ENCODE measurements at regions not wholly inside any gene's neighbourhood (a gene's known extent, or its start where the extent isn't known, plus 50 kb on each side); places are given as distances from the start of the nearest gene placed in this dataset.

- TF ChIP-seq EP300 (conservative IDR thresholded peaks at IDR 0.05; ENCODE audit: poor library complexity, severe bottlenecking) (no peak), SMC3 (conservative IDR thresholded peaks at IDR 0.05; ENCODE audit: poor library complexity) (no peak), TAF1 (IDR thresholded peaks at IDR 0.05; ENCODE audit: low read depth) (no peak), RAD21 (conservative IDR thresholded peaks at IDR 0.05) (no peak), POLR2AphosphoS5 (IDR thresholded peaks at IDR 0.05) (no peak), MXI1 (conservative IDR thresholded peaks at IDR 0.05; ENCODE audit: poor library complexity, severe bottlenecking) (no peak), EZH2 (IDR thresholded peaks at IDR 0.05; ENCODE audit: borderline replicate concordance, insufficient read depth, low read length, poor library complexity, severe bottlenecking) (no peak)
- TF ChIP-seq, protein P1, sequence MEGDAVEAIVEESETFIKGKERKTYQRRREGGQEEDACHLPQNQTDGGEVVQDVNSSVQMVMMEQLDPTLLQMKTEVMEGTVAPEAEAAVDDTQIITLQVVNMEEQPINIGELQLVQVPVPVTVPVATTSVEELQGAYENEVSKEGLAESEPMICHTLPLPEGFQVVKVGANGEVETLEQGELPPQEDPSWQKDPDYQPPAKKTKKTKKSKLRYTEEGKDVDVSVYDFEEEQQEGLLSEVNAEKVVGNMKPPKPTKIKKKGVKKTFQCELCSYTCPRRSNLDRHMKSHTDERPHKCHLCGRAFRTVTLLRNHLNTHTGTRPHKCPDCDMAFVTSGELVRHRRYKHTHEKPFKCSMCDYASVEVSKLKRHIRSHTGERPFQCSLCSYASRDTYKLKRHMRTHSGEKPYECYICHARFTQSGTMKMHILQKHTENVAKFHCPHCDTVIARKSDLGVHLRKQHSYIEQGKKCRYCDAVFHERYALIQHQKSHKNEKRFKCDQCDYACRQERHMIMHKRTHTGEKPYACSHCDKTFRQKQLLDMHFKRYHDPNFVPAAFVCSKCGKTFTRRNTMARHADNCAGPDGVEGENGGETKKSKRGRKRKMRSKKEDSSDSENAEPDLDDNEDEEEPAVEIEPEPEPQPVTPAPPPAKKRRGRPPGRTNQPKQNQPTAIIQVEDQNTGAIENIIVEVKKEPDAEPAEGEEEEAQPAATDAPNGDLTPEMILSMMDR (IDR thresholded peaks at IDR 0.05; ENCODE audit: poor library complexity, severe bottlenecking), result no peak
- TF ChIP-seq, protein P2, sequence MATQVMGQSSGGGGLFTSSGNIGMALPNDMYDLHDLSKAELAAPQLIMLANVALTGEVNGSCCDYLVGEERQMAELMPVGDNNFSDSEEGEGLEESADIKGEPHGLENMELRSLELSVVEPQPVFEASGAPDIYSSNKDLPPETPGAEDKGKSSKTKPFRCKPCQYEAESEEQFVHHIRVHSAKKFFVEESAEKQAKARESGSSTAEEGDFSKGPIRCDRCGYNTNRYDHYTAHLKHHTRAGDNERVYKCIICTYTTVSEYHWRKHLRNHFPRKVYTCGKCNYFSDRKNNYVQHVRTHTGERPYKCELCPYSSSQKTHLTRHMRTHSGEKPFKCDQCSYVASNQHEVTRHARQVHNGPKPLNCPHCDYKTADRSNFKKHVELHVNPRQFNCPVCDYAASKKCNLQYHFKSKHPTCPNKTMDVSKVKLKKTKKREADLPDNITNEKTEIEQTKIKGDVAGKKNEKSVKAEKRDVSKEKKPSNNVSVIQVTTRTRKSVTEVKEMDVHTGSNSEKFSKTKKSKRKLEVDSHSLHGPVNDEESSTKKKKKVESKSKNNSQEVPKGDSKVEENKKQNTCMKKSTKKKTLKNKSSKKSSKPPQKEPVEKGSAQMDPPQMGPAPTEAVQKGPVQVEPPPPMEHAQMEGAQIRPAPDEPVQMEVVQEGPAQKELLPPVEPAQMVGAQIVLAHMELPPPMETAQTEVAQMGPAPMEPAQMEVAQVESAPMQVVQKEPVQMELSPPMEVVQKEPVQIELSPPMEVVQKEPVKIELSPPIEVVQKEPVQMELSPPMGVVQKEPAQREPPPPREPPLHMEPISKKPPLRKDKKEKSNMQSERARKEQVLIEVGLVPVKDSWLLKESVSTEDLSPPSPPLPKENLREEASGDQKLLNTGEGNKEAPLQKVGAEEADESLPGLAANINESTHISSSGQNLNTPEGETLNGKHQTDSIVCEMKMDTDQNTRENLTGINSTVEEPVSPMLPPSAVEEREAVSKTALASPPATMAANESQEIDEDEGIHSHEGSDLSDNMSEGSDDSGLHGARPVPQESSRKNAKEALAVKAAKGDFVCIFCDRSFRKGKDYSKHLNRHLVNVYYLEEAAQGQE (IDR thresholded peaks at IDR 0.05; ENCODE audit: borderline replicate concordance), result no peak
- H3K27ac ChIP-seq (ENCODE audit: low read length), result no peak overlapping the region
- no peak overlapping the region for H3K4me3 ChIP-seq (ENCODE audit: low read length)
- H3K9me2 ChIP-seq (ENCODE audit: insufficient read depth, low read length), result no peaks in the 10 kb centered on the region
- no peak overlapping the region for H3K9ac ChIP-seq (ENCODE audit: low read length)
- H3K79me2 ChIP-seq (replicated peaks; ENCODE audit: insufficient read depth, low read length), result no peaks in the 10 kb centered on the region
- H3K27me3 ChIP-seq (ENCODE audit: insufficient read depth, low read depth, low read length), result no peaks in the 10 kb centered on the region
- H3F3A ChIP-seq (ENCODE audit: insufficient read depth, low read length, poor library complexity, severe bottlenecking), result no peaks in the 10 kb centered on the region
- no peaks in the 10 kb centered on the region for H3K36me3 ChIP-seq (ENCODE audit: insufficient read depth, low read length)
- H3K4me2 ChIP-seq (ENCODE audit: low read length), result no peak overlapping the region
- no peak overlapping the region for H2AFZ ChIP-seq (ENCODE audit: low read depth, low read length)
- H4K20me1 ChIP-seq (ENCODE audit: insufficient read depth), result no peaks in the 10 kb centered on the region
- no peaks in the 10 kb centered on the region for H3K9me3 ChIP-seq (ENCODE audit: low read length)
These were observed 128.7 kb upstream of the JCAD start for GRCh38 chr10:30188101-30188500.

DNA sequence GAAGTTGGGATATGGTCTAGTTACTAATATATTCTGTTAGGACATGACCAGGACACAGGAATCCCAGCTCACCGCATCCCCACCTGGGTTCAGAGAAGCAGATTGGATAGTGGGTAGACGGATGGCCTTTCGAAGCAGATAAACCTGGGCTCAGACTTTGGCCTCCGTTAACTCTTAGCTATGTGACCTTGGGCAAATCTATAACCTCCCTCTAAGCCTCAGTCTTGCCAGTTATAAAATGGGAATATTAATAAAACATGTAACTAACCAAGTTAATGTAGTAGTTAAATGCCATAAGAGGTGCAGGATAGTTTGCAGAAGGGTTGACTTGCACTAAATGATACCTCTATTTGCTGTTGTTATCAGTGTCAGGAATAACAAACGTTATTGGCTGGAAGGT, 127.6 kb upstream of the JCAD start:
- Histone ChIP-seq H3K79me2 (replicated peaks; ENCODE audit: insufficient read depth, low read length) (no peaks in the 10 kb centered on the region), H3K9me3 (ENCODE audit: low read length) (no peaks in the 10 kb centered on the region), H3F3A (ENCODE audit: insufficient read depth, low read length, poor library complexity, severe bottlenecking) (no peaks in the 10 kb centered on the region), H3K27me3 (ENCODE audit: insufficient read depth, low read depth, low read length) (no peaks in the 10 kb centered on the region), H3K9ac (ENCODE audit: low read length) (no peak overlapping the region), H4K20me1 (ENCODE audit: insufficient read depth) (no peaks in the 10 kb centered on the region), H3K36me3 (ENCODE audit: insufficient read depth, low read length) (no peaks in the 10 kb centered on the region), H3K4me3 (ENCODE audit: low read length) (no peak overlapping the region), H3K9me2 (ENCODE audit: insufficient read depth, low read length) (no peaks in the 10 kb centered on the region), H3K27ac (ENCODE audit: low read length) (no peak overlapping the region), H2AFZ (ENCODE audit: low read depth, low read length) (no peak overlapping the region), H3K4me2 (ENCODE audit: low read length) (no peak overlapping the region)
- TF ChIP-seq RAD21 (conservative IDR thresholded peaks at IDR 0.05) (no peak), SMC3 (conservative IDR thresholded peaks at IDR 0.05; ENCODE audit: poor library complexity) (no peak), EP300 (conservative IDR thresholded peaks at IDR 0.05; ENCODE audit: poor library complexity, severe bottlenecking) (no peak), EZH2 (IDR thresholded peaks at IDR 0.05; ENCODE audit: borderline replicate concordance, insufficient read depth, low read length, poor library complexity, severe bottlenecking) (no peak), POLR2AphosphoS5 (IDR thresholded peaks at IDR 0.05) (no peak), MXI1 (conservative IDR thresholded peaks at IDR 0.05; ENCODE audit: poor library complexity, severe bottlenecking) (no peak), TAF1 (IDR thresholded peaks at IDR 0.05; ENCODE audit: low read depth) (no peak)
- TF ChIP-seq, protein P1 (IDR thresholded peaks at IDR 0.05; ENCODE audit: poor library complexity, severe bottlenecking), result no peak
- TF ChIP-seq, protein P2 (IDR thresholded peaks at IDR 0.05; ENCODE audit: borderline replicate concordance), result no peak
